ENCODE measurements at regions not wholly inside any gene's neighbourhood (a gene's known extent, or its start where the extent isn't known, plus 50 kb on each side); places are given as distances from the start of the nearest gene placed in this dataset.

- TF ChIP-seq HNF4A (conservative IDR thresholded peaks at IDR 0.05) (no peak), JUND (IDR thresholded peaks at IDR 0.05) (no peak), ZBTB33 (IDR thresholded peaks at IDR 0.05) (no peak), REST (IDR thresholded peaks at IDR 0.05) (no peak), HNF4G (IDR thresholded peaks at IDR 0.05) (no peak), TAF1 (conservative IDR thresholded peaks at IDR 0.05) (no peak), RXRA (IDR thresholded peaks at IDR 0.05) (no peak), NR2F2 (IDR thresholded peaks at IDR 0.05) (no peak), YY1 (IDR thresholded peaks at IDR 0.05) (no peak), FOXA2 (IDR thresholded peaks at IDR 0.05) (no peak), FOXA1 (IDR thresholded peaks at IDR 0.05) (no peak), SP1 (IDR thresholded peaks at IDR 0.05) (no peak), MAX (IDR thresholded peaks at IDR 0.05) (no peak), EGR1 (IDR thresholded peaks at IDR 0.05; ENCODE audit: low read depth in 2 of 2) (no peak), GABPA (IDR thresholded peaks at IDR 0.05 in 1 of 2, conservative IDR thresholded peaks at IDR 0.05 in 1 of 2) (no peak)
- TF ChIP-seq, protein P1, sequence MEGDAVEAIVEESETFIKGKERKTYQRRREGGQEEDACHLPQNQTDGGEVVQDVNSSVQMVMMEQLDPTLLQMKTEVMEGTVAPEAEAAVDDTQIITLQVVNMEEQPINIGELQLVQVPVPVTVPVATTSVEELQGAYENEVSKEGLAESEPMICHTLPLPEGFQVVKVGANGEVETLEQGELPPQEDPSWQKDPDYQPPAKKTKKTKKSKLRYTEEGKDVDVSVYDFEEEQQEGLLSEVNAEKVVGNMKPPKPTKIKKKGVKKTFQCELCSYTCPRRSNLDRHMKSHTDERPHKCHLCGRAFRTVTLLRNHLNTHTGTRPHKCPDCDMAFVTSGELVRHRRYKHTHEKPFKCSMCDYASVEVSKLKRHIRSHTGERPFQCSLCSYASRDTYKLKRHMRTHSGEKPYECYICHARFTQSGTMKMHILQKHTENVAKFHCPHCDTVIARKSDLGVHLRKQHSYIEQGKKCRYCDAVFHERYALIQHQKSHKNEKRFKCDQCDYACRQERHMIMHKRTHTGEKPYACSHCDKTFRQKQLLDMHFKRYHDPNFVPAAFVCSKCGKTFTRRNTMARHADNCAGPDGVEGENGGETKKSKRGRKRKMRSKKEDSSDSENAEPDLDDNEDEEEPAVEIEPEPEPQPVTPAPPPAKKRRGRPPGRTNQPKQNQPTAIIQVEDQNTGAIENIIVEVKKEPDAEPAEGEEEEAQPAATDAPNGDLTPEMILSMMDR (IDR thresholded peaks at IDR 0.05; ENCODE audit: low read depth, low read length, missing input control): no peak
Observed at GRCh38 chr1:105724286-105724685, 1332.2 kb upstream of the PRMT6 start.

GRCh38 chr1:105730701-105731100, 1325.8 kb upstream of the PRMT6 start:
- H3K4me3 ChIP-seq (ENCODE audit: low read depth in 1 of 3, low read length in 3 of 3): no peak overlapping the region
- H3K4me1 ChIP-seq (ENCODE audit: control insufficient read depth in 4 of 4, insufficient read depth in 4 of 4, low read length in 3 of 4): no peaks in the 10 kb centered on the region
- H3K9me3 ChIP-seq (ENCODE audit: control insufficient read depth in 4 of 4, low read length in 3 of 4): no peaks in the 10 kb centered on the region
- no peak overlapping the region for H3K9ac ChIP-seq (ENCODE audit: low read depth in 1 of 2, low read length in 2 of 2)
- H3K27ac ChIP-seq (ENCODE audit: low read depth in 1 of 2, low read length in 2 of 2): no peak overlapping the region
- H3K27me3 ChIP-seq (ENCODE audit: control insufficient read depth in 4 of 4, insufficient read depth in 4 of 4, low read length in 3 of 4): no peaks in the 10 kb centered on the region
- DNase-seq (ENCODE audit: low spot score): no peak
- WGBS: 83% methylated on average over 3 of the region's 3 CpGs
- H3K36me3 ChIP-seq (ENCODE audit: control insufficient read depth in 4 of 4, insufficient read depth in 3 of 4, low read depth in 1 of 4, low read length in 3 of 4): no peaks in the 10 kb centered on the region
- TF ChIP-seq HNF4G (IDR thresholded peaks at IDR 0.05): no peak
- TF ChIP-seq HNF4A (conservative IDR thresholded peaks at IDR 0.05): no peak
- no peak for TF ChIP-seq ZBTB33 (IDR thresholded peaks at IDR 0.05)
- no peak for TF ChIP-seq RAD21 (IDR thresholded peaks at IDR 0.05)
- TF ChIP-seq ATF3 (IDR thresholded peaks at IDR 0.05): no peak
- TF ChIP-seq FOXA2 (IDR thresholded peaks at IDR 0.05): no peak
- TF ChIP-seq JUND (IDR thresholded peaks at IDR 0.05): no peak
- no peak for TF ChIP-seq SP1 (IDR thresholded peaks at IDR 0.05)
- no peak for TF ChIP-seq GABPA (IDR thresholded peaks at IDR 0.05 in 1 of 2, conservative IDR thresholded peaks at IDR 0.05 in 1 of 2)
- TF ChIP-seq TAF1 (conservative IDR thresholded peaks at IDR 0.05): no peak
- TF ChIP-seq, protein P1 (IDR thresholded peaks at IDR 0.05; ENCODE audit: low read depth, low read length, missing input control): no peak
- TF ChIP-seq NR2F2 (IDR thresholded peaks at IDR 0.05): no peak
- no peak for TF ChIP-seq YY1 (IDR thresholded peaks at IDR 0.05)
- TF ChIP-seq EGR1 (IDR thresholded peaks at IDR 0.05; ENCODE audit: low read depth in 2 of 2): no peak
- no peak for TF ChIP-seq RXRA (IDR thresholded peaks at IDR 0.05)
- no peak for TF ChIP-seq FOXA1 (IDR thresholded peaks at IDR 0.05)
- no peak for TF ChIP-seq MAX (IDR thresholded peaks at IDR 0.05)

More at GRCh38 chr1:105724286-105724685, 1332.2 kb upstream of the PRMT6 start:
- Histone ChIP-seq H3K4me3 (ENCODE audit: low read depth in 1 of 3, low read length in 3 of 3) (no peak overlapping the region), H3K27ac (ENCODE audit: low read depth in 1 of 2, low read length in 2 of 2) (no peak overlapping the region), H3K4me1 (ENCODE audit: control insufficient read depth in 4 of 4, insufficient read depth in 4 of 4, low read length in 3 of 4) (no peaks in the 10 kb centered on the region), H3K27me3 (ENCODE audit: control insufficient read depth in 4 of 4, insufficient read depth in 4 of 4, low read length in 3 of 4) (no peaks in the 10 kb centered on the region), H3K9me3 (ENCODE audit: control insufficient read depth in 4 of 4, low read length in 3 of 4) (no peaks in the 10 kb centered on the region), H3K9ac (ENCODE audit: low read depth in 1 of 2, low read length in 2 of 2) (no peak overlapping the region), H3K36me3 (ENCODE audit: control insufficient read depth in 4 of 4, insufficient read depth in 3 of 4, low read depth in 1 of 4, low read length in 3 of 4) (no peaks in the 10 kb centered on the region)
- WGBS: 20% methylated on average over 1 of the region's 1 CpG
- DNase-seq (ENCODE audit: low spot score): no peak

Measured in liver (tissue), 8 donors.